ENCODE measurements at regions not wholly inside any gene's neighbourhood (a gene's known extent, or its start where the extent isn't known, plus 50 kb on each side); places are given as distances from the start of the nearest gene placed in this dataset.

DNA sequence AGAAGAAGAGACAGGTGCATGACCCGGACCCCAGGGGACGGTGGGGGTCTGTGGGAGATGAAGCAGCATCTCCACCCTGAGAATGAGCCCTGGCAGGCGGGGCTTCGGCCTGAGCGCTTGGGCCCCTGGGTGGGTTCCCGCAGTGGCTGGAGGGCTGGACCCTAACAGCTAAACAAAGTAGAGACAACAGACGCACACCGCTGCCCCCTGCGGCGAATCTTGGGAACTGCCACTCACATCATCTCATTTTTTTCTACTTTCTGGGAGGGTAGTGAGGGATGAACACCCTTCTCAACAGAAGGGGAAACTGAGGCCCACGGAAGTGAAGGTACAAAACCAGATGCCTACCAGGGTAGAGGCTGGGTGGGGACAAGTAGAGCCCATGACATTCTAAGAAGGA is 104.7 kb downstream of the RFLNA start:
- Histone ChIP-seq H3K4me3 (ENCODE audit: insufficient read depth, low read length, poor library complexity, severe bottlenecking) (no peak overlapping the region), H3K9ac (ENCODE audit: low read length) (no peak overlapping the region), H3K79me2 (ENCODE audit: insufficient read depth, low read length) (no peaks in the 10 kb centered on the region), H3K9me2 (replicated peaks; ENCODE audit: insufficient read depth, low read length) (no peaks in the 10 kb centered on the region), H2AFZ (ENCODE audit: low read depth, low read length, severe bottlenecking) (no peak overlapping the region), H3K9me3 (ENCODE audit: insufficient read depth, low read length) (no peaks in the 10 kb centered on the region), H3K4me2 (ENCODE audit: low read depth, low read length, poor library complexity, severe bottlenecking) (no peak overlapping the region), H3F3A (ENCODE audit: insufficient read depth) (no peaks in the 10 kb centered on the region), H4K20me1 (ENCODE audit: low read depth, low read length) (no peaks in the 10 kb centered on the region), H3K27me3 (ENCODE audit: low read length) (no peaks in the 10 kb centered on the region), H3K27ac (ENCODE audit: low read depth, low read length) (no peak overlapping the region), H3K36me3 (ENCODE audit: low read length) (no peaks in the 10 kb centered on the region)
- TF ChIP-seq, protein P1, sequence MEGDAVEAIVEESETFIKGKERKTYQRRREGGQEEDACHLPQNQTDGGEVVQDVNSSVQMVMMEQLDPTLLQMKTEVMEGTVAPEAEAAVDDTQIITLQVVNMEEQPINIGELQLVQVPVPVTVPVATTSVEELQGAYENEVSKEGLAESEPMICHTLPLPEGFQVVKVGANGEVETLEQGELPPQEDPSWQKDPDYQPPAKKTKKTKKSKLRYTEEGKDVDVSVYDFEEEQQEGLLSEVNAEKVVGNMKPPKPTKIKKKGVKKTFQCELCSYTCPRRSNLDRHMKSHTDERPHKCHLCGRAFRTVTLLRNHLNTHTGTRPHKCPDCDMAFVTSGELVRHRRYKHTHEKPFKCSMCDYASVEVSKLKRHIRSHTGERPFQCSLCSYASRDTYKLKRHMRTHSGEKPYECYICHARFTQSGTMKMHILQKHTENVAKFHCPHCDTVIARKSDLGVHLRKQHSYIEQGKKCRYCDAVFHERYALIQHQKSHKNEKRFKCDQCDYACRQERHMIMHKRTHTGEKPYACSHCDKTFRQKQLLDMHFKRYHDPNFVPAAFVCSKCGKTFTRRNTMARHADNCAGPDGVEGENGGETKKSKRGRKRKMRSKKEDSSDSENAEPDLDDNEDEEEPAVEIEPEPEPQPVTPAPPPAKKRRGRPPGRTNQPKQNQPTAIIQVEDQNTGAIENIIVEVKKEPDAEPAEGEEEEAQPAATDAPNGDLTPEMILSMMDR (IDR thresholded peaks at IDR 0.05; ENCODE audit: insufficient read depth, low read length, poor library complexity, severe bottlenecking), result peak; percentile 48
- no peak for TF ChIP-seq EZH2phosphoT487 (conservative IDR thresholded peaks at IDR 0.05; ENCODE audit: low read length)

DNA sequence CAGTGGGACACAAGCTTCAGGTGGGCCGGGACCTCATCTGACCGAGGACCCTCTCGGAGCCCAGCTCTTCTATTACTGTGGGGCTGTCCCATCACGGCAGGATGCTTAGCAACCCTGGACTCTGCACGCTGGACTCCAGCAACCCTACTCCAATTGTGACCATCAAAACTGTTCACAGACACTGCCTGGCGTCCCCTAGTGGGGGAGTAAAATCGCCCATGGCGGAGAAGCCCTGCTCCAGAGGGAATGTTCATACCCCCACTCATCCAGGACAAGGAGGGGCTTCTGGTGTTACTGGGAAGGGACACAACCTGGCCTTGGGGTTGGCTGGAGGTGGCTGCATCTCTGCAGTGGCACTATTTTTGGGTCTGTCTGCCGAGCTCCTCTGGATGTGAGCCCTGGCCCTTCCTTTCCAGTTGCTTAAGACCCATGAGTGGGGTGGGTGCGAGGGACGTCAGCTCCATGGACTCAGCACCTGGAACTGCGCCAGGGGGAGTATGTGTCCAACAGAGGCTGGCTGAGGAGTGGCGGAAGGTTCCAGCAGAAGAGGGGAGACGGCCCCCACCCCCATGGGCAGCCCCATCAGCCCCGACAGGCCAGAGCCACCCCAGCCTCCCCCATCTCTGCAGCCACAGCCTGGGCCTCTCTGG is 103.8 kb downstream of the RFLNA start:
- no peak overlapping the region for H3K9ac ChIP-seq (ENCODE audit: low read length)
- H3K27ac ChIP-seq (ENCODE audit: low read depth, low read length), result no peak overlapping the region
- H3K36me3 ChIP-seq (ENCODE audit: low read length), result no peaks in the 10 kb centered on the region
- TF ChIP-seq, protein P1 (IDR thresholded peaks at IDR 0.05; ENCODE audit: insufficient read depth, low read length, poor library complexity, severe bottlenecking), result no peak
- TF ChIP-seq EZH2phosphoT487 (conservative IDR thresholded peaks at IDR 0.05; ENCODE audit: low read length), result no peak
- H3K9me3 ChIP-seq (ENCODE audit: insufficient read depth, low read length), result no peaks in the 10 kb centered on the region
- H2AFZ ChIP-seq (ENCODE audit: low read depth, low read length, severe bottlenecking), result no peak overlapping the region
- H3K9me2 ChIP-seq (replicated peaks; ENCODE audit: insufficient read depth, low read length), result no peaks in the 10 kb centered on the region
- H3K4me2 ChIP-seq (ENCODE audit: low read depth, low read length, poor library complexity, severe bottlenecking), result no peak overlapping the region
- no peaks in the 10 kb centered on the region for H3F3A ChIP-seq (ENCODE audit: insufficient read depth)
- no peak overlapping the region for H3K4me3 ChIP-seq (ENCODE audit: insufficient read depth, low read length, poor library complexity, severe bottlenecking)
- H4K20me1 ChIP-seq (ENCODE audit: low read depth, low read length), result no peaks in the 10 kb centered on the region
- H3K27me3 ChIP-seq (ENCODE audit: low read length), result no peaks in the 10 kb centered on the region
- no peaks in the 10 kb centered on the region for H3K79me2 ChIP-seq (ENCODE audit: insufficient read depth, low read length)

DNA sequence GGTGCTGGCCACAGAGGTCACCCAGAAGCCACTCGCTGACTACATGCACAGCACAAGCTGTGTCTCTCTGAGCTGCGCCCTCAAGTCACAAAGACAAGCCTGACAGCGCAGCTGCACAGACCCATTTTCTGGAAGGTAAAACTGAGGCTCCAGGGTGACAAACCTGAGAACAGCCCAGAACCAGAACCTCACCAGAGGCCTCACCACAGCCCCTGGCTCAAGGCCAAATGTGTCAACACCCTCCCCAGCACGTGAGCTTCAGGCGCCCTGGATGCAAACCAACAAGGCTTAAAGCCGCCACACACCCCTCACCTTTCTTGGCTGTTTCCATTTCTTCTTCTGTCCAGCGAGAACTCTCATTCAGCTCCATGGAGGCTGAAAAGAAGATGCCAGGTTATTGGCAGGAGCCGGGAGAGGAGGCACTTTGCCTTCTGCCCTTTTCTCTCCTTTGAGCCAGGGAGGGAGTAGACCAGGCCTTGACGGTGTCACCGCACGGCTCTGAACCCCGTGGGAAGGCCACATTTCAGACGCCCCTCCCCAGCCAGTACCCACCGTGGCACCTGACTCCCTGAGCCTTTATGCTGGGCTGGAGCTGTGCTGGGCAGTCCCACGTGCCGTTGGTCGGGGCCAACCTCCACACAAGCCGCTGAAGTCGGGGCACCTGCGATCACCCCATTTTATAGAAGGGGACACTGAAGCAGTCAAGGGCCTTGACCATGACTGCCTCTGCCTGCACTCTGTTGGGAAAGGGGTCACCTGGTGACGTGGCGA is 103.1 kb downstream of the RFLNA start:
- H3K4me2 ChIP-seq (ENCODE audit: low read depth, low read length, poor library complexity, severe bottlenecking), result no peak overlapping the region
- H3K9me3 ChIP-seq (ENCODE audit: insufficient read depth, low read length), result no peaks in the 10 kb centered on the region
- H3K27ac ChIP-seq (ENCODE audit: low read depth, low read length), result no peak overlapping the region
- H3K9ac ChIP-seq (ENCODE audit: low read length), result no peak overlapping the region
- H3K79me2 ChIP-seq (ENCODE audit: insufficient read depth, low read length), result no peaks in the 10 kb centered on the region
- H3K4me3 ChIP-seq (ENCODE audit: insufficient read depth, low read length, poor library complexity, severe bottlenecking), result no peak overlapping the region
- no peak overlapping the region for H2AFZ ChIP-seq (ENCODE audit: low read depth, low read length, severe bottlenecking)
- H3K36me3 ChIP-seq (ENCODE audit: low read length), result no peaks in the 10 kb centered on the region
- no peaks in the 10 kb centered on the region for H3K27me3 ChIP-seq (ENCODE audit: low read length)
- H3K9me2 ChIP-seq (replicated peaks; ENCODE audit: insufficient read depth, low read length), result no peaks in the 10 kb centered on the region
- TF ChIP-seq, protein P1 (IDR thresholded peaks at IDR 0.05; ENCODE audit: insufficient read depth, low read length, poor library complexity, severe bottlenecking), result no peak
- no peak for TF ChIP-seq EZH2phosphoT487 (conservative IDR thresholded peaks at IDR 0.05; ENCODE audit: low read length)
- no peaks in the 10 kb centered on the region for H3F3A ChIP-seq (ENCODE audit: insufficient read depth)
- H4K20me1 ChIP-seq (ENCODE audit: low read depth, low read length), result no peaks in the 10 kb centered on the region

Measured in SU-DHL-6 (cell line).